Progenitor cell of endocrine pancreas (in vitro differentiated cells): ENCODE measurements at regions not wholly inside any gene's neighbourhood (a gene's known extent, or its start where the extent isn't known, plus 50 kb on each side); places are given as distances from the start of the nearest gene placed in this dataset.

Experiments used
- DNase-seq: peaks from one replicate; pipeline ENCODE4 v3.0.0; 2021; ENCODE audit warnings: low spot score; ENCODE audit not compliant: unreplicated experiment
- H3K27ac Mint-ChIP-seq: 2 replicates; pipeline ENCODE4 v1.8.0; 2021; ENCODE audit warnings: mild to moderate bottlenecking, moderate library complexity, mixed read lengths
- H3K27me3 Mint-ChIP-seq: 2 replicates; pipeline ENCODE4 v1.8.0; 2021; ENCODE audit warnings: mixed read lengths
- H3K36me3 Mint-ChIP-seq: 2 replicates; pipeline ENCODE4 v1.8.0; 2022; ENCODE audit warnings: mixed read lengths; ENCODE audit not compliant: insufficient read depth
- H3K4me1 Mint-ChIP-seq: 2 replicates; pipeline ENCODE4 v1.8.0; 2021; ENCODE audit warnings: low read depth, mixed read lengths
- H3K4me3 Mint-ChIP-seq: 2 replicates; pipeline ENCODE4 v1.8.0; 2021; ENCODE audit warnings: low read depth, mild to moderate bottlenecking, moderate library complexity, mixed read lengths
- H3K9me3 Mint-ChIP-seq: 2 replicates; pipeline ENCODE4 v1.8.0; 2021; ENCODE audit warnings: low read depth, mixed read lengths
- TF ChIP-seq, protein P1 (sequence below): fragments of 200-600 bp; sonication (generic); IDR thresholded peaks from one replicate; pipeline ENCODE4 v1.5.0; 2021; ENCODE audit warnings: antibody characterized with exemption, mild to moderate bottlenecking; ENCODE audit not compliant: unreplicated experiment

DNA sequence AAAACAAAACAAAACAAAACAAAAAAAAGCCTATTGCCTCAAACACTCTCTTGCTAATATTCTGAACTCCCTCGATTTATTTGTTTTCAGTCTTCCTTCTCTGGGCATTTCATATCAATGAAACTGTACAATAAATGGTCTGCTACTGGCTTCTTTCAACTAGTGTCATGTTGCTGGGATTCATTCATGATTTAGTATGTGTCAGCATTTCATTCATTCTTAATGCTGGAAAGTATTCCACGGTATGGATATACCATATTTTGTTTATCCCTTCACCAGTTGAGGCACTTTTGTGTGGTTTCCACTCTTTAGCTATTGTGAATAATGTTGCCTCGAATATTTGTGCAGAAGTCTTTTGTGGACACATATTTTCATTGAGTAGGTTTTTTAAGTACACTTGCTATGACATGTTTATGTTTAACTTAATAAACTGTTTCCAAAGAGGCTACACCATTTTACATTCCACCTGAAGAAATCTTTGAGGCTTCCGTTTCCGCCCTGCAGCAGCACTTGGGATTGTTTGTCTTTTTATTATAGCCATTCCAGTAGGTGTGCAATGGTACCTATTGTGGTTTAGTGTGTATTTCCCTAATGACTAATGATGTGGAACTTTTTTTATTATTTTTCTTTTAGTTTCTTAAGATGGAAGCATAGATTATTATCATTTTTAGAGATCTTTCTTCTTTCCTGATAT, 543.6 kb upstream of the SOX11 start:
- DNase-seq, result no peak
- peaks cover 22% of the 10 kb centered on the region for H3K9me3 Mint-ChIP-seq
- no peaks in the 10 kb centered on the region for H3K4me1 Mint-ChIP-seq
- TF ChIP-seq, protein P1, sequence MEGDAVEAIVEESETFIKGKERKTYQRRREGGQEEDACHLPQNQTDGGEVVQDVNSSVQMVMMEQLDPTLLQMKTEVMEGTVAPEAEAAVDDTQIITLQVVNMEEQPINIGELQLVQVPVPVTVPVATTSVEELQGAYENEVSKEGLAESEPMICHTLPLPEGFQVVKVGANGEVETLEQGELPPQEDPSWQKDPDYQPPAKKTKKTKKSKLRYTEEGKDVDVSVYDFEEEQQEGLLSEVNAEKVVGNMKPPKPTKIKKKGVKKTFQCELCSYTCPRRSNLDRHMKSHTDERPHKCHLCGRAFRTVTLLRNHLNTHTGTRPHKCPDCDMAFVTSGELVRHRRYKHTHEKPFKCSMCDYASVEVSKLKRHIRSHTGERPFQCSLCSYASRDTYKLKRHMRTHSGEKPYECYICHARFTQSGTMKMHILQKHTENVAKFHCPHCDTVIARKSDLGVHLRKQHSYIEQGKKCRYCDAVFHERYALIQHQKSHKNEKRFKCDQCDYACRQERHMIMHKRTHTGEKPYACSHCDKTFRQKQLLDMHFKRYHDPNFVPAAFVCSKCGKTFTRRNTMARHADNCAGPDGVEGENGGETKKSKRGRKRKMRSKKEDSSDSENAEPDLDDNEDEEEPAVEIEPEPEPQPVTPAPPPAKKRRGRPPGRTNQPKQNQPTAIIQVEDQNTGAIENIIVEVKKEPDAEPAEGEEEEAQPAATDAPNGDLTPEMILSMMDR, result no peak
- H3K27ac Mint-ChIP-seq, result no peak overlapping the region
- H3K27me3 Mint-ChIP-seq, result no peaks in the 10 kb centered on the region
- H3K36me3 Mint-ChIP-seq, result no peaks in the 10 kb centered on the region
- no peak overlapping the region for H3K4me3 Mint-ChIP-seq

DNA sequence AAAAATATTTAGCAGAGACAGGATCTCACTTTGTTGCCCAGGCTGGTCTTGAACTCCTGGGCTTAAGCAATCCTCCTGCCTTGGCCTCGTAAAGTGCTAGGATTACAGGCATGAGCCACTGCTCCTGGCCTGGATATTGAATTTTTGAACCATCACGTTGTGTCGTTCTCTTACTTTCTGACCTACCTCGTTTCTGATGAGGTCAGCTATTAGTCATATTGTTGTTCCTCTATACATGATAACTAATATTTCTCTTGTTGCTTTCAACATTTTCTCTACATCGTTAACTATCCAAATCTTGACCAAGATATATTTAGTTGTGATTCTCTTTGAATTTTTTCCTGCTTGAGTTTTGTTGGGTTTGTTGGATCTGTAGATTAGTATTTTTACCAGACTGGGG, 541.3 kb upstream of the SOX11 start:
- Mint-ChIP-seq H3K4me3 (no peak overlapping the region), H3K27ac (no peak overlapping the region), H3K27me3 (no peaks in the 10 kb centered on the region), H3K36me3 (no peaks in the 10 kb centered on the region), H3K4me1 (no peaks in the 10 kb centered on the region), H3K9me3 (peaks cover 22% of the 10 kb centered on the region)
- TF ChIP-seq, protein P1, result no peak
- DNase-seq, result no peak

DNA sequence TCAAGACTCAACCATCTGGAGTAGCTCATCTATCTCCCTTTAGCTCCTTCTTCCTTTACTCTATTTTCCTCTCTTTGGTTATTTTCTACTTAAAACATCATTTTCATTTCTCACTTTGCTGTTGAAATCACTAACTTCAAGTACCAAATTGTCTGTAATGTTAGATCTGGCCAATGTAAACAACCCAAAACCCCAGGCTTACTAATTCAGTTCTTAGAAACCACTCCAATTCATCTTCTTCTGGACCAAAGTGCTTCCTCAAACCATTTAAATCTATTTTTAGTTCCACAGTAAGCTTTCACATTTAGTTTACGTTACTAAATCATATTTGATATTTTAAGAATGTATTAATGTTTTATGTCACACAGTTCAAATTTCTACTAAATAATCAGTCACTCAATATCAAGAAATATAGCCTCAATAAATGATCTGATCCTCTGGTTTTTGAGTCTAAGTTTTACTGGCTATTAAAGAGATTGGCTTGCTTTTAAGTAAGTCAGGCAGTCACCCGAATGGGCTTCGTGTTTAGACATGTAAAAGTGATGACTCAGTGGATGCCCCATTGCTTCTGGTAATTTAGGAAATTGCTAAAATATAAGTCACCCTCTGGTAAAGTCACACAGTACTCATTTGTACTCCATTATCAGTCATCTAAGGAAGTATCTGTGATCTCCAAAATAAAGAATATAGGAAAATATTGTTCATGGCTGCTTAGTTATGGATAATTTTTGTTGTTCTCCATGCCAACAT, 527.2 kb upstream of the SOX11 start:
- H3K4me1 Mint-ChIP-seq, result no peaks in the 10 kb centered on the region
- no peak overlapping the region for H3K4me3 Mint-ChIP-seq
- DNase-seq, result no peak
- H3K27ac Mint-ChIP-seq, result no peak overlapping the region
- H3K36me3 Mint-ChIP-seq, result peaks cover 2% of the 10 kb centered on the region
- TF ChIP-seq, protein P1, result no peak
- peaks cover 4% of the 10 kb centered on the region for H3K9me3 Mint-ChIP-seq
- no peaks in the 10 kb centered on the region for H3K27me3 Mint-ChIP-seq

DNA sequence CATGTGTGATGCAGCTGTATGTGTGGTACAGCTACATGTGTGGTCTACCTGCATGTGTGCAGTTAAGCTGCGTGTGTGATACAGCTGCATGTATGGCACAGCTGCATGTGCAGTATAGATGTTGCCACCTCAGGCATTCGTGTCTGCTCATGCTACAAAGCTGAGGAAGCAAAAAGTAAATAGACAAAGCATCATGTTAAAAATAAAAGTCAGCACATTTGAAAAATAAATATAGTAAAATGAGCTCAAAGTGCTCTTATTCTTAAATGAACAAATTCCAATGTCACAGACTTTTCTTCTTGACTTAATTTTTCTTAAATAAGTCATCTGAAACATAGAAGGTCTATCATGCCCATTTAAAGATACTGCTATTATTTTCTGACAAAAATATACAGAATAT, 519.3 kb upstream of the SOX11 start:
- Mint-ChIP-seq H3K27ac (no peak overlapping the region), H3K36me3 (no peaks in the 10 kb centered on the region), H3K4me1 (peaks cover 11% of the 10 kb centered on the region), H3K9me3 (no peaks in the 10 kb centered on the region), H3K27me3 (no peaks in the 10 kb centered on the region), H3K4me3 (no peak overlapping the region)
- DNase-seq, result no peak
- TF ChIP-seq, protein P1, result no peak

DNA sequence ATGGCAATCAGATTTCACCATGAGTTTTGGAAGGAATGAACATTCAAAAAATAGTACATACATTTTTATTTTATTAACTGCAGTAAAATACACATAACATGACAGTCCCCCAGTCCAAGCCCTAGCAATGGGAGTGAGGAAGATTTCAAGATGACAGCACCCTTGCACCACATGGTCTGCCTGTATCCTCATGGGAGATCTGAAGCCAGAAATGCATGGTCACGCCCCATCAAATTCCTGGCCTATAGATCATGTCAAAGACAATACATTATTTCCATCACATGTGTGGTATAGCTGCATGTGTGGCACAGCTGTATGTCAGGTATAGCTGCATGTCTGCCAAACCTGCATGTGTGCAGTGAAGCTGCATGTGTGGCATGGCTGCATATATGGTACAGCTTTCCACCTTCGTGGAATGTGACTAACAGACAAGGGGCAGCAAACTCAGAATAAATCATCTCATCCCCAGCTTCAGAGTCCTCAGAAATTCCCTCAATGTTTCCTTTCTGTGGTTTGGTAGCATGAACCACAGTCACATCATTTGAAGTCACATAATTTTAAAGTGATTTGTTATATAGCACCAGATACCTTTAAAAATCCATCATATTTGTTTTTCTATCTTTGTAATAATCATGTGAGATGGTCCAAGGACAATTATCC, 518.2 kb upstream of the SOX11 start:
- Mint-ChIP-seq H3K27me3 (no peaks in the 10 kb centered on the region), H3K9me3 (no peaks in the 10 kb centered on the region), H3K4me3 (no peak overlapping the region), H3K4me1 (peaks cover 11% of the 10 kb centered on the region), H3K27ac (no peak overlapping the region), H3K36me3 (no peaks in the 10 kb centered on the region)
- TF ChIP-seq, protein P1, result no peak
- DNase-seq, result no peak
